Anterior cingulate cortex (tissue), 58 donors: ENCODE measurements at regions not wholly inside any gene's neighbourhood (a gene's known extent, or its start where the extent isn't known, plus 50 kb on each side); places are given as distances from the start of the nearest gene placed in this dataset.
"Not testable (repeated sequence)": the region's sequence is repeated elsewhere in the genome, so short reads cannot be mapped to it uniquely, and the experiment has no call there.

Source experiments
- DNase-seq, 58 donors: peaks; one replicate each; lab custom pipeline; 2025; lab: John Stamatoyannopoulos, UW

GRCh38 chr1:94305704-94306103, 68.3 kb upstream of the ARHGAP29 start:
- DNase-seq, result no peak

DNA sequence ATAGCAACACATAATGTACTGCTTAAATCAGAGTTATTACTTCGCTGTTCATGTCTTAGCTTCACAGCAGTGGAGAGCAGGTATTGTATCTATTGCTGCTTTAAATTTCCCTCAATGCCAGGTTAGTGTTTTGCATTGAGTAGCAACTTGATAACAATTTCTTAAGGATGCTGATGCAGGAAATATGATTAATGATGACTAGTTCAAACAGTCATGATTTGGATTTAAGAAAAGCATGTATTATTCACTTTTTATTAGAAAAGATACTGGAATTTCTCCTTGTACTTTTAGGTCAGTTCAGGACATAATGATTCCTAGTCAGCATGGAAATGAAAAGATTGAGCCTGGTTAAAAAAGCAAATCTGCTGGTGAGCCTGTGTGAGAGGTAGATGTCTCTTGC, 67.2 kb upstream of the ARHGAP29 start:
- no peak for DNase-seq

- DNase-seq, result no peak
These were observed 65.6 kb upstream of the ARHGAP29 start for GRCh38 chr1:94303005-94303404.

- DNase-seq, result no peak
These were observed 65.1 kb upstream of the ARHGAP29 start for GRCh38 chr1:94302497-94302896.

DNA sequence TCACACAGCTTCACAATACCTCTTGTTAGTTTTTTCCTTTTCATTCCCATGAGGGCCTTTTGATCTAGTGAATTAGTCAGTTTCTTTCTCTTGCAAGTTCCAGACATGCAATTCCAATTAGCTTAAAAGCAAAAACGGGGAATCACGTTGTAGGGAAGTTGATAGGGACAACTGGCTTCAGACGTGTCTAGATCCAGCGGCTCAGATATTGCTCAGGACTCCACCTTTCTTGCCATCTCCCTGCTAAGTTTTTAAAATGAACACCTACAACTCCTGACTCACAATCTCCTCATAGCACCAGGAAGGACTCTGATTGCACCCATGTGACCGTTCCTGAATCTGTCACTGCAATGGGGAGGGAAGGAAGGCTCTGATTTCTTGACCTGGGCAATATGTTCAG, 63.8 kb upstream of the ARHGAP29 start:
- no peak for DNase-seq

GRCh38 chr1:94300731-94301130, 63.3 kb upstream of the ARHGAP29 start:
- no peak for DNase-seq

DNA sequence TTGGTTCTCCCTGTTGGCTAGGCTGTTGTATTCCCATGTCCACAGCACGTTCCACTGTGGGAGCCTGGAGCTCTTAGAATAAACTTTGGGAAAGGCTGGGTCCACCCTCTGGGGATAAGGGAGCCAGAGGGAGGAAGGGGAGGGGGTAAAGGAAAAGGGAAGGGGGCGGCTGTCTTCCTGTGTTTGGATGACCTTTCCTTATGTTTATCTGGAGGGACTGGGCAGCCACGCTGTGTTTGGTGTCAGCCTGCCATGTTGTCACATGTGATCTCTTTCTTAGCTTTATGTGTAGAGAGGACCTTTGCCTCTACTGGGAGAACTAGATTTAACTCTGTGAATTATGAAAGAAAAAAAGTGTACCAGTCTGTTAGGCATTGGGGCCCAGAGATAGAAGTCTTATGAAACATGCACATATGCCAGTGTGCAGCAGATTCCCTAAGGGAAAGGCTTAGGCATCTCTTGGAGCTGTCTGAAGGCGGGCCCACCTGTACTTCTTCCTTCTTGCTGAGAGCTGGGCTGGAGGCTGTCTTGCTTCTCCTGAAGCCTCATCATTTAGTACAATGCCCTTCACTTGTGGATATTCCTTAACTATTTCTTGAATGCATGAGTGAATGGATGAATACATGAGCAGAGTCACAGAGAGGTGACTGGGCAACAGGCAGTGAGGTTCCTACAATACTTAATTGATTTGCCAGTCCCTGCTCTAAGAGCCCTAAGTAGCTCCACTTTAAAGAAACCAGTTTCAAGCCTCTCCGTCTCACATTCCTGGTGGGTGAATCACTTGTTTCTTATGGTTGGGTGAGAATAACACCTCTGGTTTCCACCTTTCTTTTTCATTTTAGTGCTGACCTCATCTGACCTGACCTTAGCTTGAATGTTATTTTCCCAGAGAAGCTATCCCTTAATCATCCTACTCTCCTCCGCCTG, 62.5 kb upstream of the ARHGAP29 start:
- DNase-seq, result no peak

DNA sequence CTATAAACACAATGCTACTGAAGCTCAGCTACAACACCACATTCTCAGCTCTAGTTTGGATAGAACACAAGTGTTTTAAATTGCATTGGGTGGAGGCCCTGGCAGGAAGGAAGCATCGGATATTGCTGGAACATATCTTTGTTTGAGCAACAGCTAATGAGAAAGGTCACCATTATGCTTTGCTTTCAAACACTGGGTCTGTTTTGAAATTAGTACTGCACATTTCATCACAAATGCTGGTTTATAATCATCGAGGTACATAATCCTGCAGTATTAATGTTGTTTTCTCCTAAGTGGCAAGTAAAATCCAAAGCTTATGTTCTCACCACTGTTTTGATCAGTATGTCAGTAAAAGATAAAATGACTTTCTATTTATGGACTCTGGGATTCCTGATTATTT, 61.5 kb upstream of the ARHGAP29 start:
- no peak for DNase-seq

GRCh38 chr1:94296018-94296417, 58.6 kb upstream of the ARHGAP29 start:
- DNase-seq, result peak in 3 of 58 donors; percentile 1 to 5 (median 3)

DNA sequence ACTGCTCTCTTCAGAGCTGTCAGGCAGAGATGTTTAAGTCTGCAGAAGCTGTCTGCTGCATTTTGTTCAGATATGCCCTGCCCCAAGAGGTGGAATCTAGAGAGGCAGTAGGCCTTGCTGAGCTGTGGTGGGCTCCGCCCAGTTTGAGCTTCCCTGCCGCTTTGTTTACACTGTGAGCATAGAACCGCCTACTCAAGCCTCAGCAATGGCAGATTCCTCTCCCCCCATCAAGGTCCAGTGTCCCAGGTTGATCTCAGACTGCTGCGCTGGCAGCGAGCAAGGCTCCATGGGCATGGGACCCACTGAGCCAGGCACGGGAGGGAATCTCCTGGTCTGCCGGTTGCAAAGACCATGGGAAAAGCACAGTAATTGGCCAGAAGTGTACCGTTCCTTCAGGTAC, 55.6 kb upstream of the ARHGAP29 start:
- DNase-seq, result not testable (repeated sequence)

- DNase-seq, result not testable (repeated sequence)
These were observed 51.9 kb upstream of the ARHGAP29 start for GRCh38 chr1:94289244-94289643.
